ENCODE measurements at regions not wholly inside any gene's neighbourhood (a gene's known extent, or its start where the extent isn't known, plus 50 kb on each side); places are given as distances from the start of the nearest gene placed in this dataset.

DNA sequence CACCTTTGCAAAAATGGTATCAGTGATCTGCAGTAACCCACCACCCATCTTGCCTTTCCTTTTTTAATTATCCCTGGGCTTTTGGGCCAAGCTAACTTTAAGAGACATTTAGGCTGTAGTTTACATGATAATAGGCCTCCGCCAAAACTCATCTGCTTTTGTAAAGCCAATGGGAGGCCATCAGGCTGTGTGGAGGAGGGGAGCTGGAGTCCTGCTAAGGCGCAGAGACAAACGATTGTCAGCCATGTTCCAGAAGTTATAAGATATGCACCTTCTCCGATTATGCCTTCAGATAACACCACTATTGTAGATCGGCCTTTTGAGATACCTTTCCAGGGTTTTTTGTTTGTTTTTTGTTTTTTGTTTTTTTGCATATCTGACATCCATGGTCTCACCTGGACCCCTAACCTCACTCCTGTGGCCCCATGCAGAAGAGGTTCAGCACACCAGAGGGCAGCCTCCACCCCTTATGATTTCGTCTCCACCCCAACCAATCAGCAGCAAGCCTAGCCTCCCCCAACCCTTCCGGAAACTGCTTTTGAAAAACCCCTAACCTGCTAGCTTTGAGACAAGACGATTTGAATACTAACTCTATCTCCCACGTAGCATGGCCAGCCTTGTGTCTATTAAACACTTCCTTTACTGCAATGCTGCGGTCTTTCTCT lies 113.9 kb upstream of the UBL3 start:
- Mint-ChIP-seq H3K27ac (no peak overlapping the region), H3K4me1 (peaks cover 6% of the 10 kb centered on the region), H3K27me3 (peaks cover 3% of the 10 kb centered on the region), H3K4me3 (no peak overlapping the region), H3K36me3 (peaks cover 2% of the 10 kb centered on the region), H3K9me3 (peaks cover 2% of the 10 kb centered on the region)
- POLR2A ChIA-PET = no interaction called here
- ATAC-seq (ENCODE audit: low read depth) = no peak
- DNase-seq = no peak

DNA sequence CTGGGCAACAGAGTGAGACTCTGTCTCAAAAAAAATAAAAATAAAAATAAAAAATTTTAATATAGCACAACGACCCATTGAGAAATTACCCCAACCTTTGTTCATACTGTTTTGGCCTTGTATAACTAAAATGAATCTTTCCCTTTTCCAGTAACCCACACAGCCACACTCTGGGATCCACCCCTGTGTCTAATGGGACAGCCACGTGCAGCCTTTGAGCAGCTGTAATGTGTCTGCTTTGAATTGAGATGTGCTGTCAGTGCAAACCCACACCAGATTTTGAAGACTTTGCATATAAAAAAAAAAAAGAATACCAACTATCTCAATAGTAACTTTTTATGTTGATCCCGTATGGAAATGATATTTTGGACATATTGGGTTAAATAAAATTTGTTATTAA lies 112.7 kb upstream of the UBL3 start:
- Mint-ChIP-seq H3K27me3 (peaks cover 3% of the 10 kb centered on the region), H3K4me1 (peaks cover 10% of the 10 kb centered on the region), H3K9me3 (no peaks in the 10 kb centered on the region), H3K4me3 (no peak overlapping the region), H3K36me3 (peaks cover 2% of the 10 kb centered on the region), H3K27ac (no peak overlapping the region)
- ATAC-seq (ENCODE audit: low read depth) (no peak), DNase-seq (no peak)
- POLR2A ChIA-PET = no interaction called here

DNA sequence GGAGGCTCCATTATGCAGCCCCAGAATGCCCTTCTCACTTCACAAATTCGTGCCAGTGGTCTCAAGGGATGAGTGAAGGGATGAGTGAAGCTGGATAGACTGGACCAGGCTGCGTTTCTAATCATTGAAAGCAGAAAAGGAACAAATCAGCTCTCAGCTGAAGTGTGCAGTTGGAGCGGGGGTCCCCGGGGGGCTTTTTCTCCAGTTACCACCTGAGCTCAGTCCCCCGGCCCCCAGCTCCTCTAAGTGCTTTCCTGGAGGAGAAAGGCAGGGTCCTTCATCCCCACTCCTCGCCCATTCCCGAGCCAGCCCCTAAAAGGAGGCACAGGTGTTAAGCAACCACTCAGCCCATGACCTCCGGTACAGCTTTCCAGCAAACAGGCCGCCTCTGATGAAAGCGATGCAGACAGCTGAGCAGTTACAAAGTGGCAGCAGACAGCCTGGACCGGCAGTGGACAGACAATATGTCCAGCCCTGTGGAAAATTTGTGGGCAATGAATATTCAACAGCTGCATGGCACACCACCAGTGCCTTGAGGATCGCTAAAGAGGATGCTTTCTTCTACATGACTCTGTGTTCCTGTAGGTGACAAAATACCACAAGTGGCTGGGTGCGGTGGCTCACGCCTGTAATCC lies 110.7 kb upstream of the UBL3 start:
- Mint-ChIP-seq H3K27ac (peak overlapping the region; percentile 45), H3K4me1 (peaks cover 21% of the 10 kb centered on the region), H3K4me3 (no peak overlapping the region), H3K36me3 (peaks cover 2% of the 10 kb centered on the region), H3K27me3 (no peaks in the 10 kb centered on the region), H3K9me3 (no peaks in the 10 kb centered on the region)
- POLR2A ChIA-PET = no interaction called here
- DNase-seq (no peak), ATAC-seq (ENCODE audit: low read depth) (no peak)

DNA sequence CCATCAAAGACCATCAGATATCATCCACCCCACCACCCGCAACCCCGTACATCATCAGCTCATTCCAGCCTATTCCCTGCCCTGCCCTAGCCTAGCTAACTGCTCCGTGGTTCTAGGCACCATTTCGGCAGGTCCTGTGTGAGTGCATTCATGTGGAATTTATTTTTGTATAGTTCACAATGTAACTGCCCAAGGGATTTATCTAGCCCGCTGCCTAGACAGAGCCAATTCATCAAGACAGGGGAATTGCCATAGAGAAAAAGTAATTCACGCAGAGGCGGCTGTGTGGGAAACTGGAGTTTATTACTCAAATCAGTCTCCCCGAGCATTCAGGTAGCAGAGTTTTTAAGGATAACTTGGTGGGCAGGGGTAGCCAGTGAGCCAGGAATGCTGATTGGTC lies 109.2 kb upstream of the UBL3 start:
- no peaks in the 10 kb centered on the region for H3K36me3 Mint-ChIP-seq
- DNase-seq (no peak), ATAC-seq (ENCODE audit: low read depth) (no peak)
- H3K9me3 Mint-ChIP-seq = no peaks in the 10 kb centered on the region
- no peak overlapping the region for H3K4me3 Mint-ChIP-seq
- no peaks in the 10 kb centered on the region for H3K27me3 Mint-ChIP-seq
- H3K27ac Mint-ChIP-seq = no peak overlapping the region
- H3K4me1 Mint-ChIP-seq = peaks cover 26% of the 10 kb centered on the region
- POLR2A ChIA-PET = no interaction called here

DNA sequence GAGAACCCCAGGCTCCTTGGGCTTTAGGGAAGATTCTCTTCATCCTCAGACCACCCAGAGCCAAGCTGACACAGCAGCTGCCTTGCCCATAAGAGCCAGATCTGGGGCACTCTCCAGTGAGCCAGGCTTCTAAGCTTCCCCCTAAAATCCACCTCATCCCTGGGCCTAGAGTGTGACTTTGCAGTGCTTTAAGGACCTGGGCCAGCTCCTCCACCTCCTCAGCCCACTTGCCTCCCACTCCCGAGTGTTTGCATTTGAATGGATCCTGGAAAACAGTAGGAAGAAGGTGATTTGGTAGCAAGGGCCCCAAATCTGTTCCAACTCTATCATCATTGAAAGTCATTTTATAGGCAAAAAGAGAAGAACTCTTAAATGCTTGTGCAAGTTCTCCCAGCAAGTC lies 108.7 kb upstream of the UBL3 start:
- POLR2A ChIA-PET = interaction anchor here (1.6 kb wide), 1 partner anchor 23 kb away, joined by 6 read pairs; no protein-coding TSS in a partner anchor
- ATAC-seq (ENCODE audit: low read depth) (no peak), DNase-seq (no peak)
- Mint-ChIP-seq H3K27me3 (no peaks in the 10 kb centered on the region), H3K27ac (no peak overlapping the region), H3K4me1 (peaks cover 29% of the 10 kb centered on the region), H3K9me3 (no peaks in the 10 kb centered on the region), H3K36me3 (no peaks in the 10 kb centered on the region), H3K4me3 (no peak overlapping the region)

DNA sequence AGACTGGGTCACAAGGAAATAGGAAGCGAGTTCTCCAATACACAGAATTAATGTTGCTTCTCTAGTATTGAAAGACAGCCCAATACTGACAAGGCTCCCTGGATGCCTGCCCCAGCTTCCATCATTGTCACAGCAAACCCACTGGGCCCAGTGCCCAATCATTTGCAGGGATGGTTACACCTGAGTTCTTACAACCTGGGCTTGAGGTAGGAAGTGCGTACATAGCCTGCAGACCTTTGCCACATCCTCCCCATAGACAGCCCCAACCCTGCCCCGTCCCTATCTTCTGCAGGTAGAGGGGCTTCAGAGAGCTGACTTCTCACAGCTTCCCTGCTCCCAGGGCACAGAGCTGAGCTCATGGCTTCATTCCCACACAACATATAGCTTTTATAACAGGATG lies 108.1 kb upstream of the UBL3 start:
- H3K27me3 Mint-ChIP-seq = no peaks in the 10 kb centered on the region
- H3K9me3 Mint-ChIP-seq = no peaks in the 10 kb centered on the region
- no peak overlapping the region for H3K27ac Mint-ChIP-seq
- no peak overlapping the region for H3K4me3 Mint-ChIP-seq
- peaks cover 35% of the 10 kb centered on the region for H3K4me1 Mint-ChIP-seq
- POLR2A ChIA-PET = interaction anchor here (1.6 kb wide), 1 partner anchor 22 kb away, joined by 6 read pairs; no protein-coding TSS in a partner anchor
- ATAC-seq (ENCODE audit: low read depth) (peak; percentile 23), DNase-seq (no peak)
- H3K36me3 Mint-ChIP-seq = no peaks in the 10 kb centered on the region

DNA sequence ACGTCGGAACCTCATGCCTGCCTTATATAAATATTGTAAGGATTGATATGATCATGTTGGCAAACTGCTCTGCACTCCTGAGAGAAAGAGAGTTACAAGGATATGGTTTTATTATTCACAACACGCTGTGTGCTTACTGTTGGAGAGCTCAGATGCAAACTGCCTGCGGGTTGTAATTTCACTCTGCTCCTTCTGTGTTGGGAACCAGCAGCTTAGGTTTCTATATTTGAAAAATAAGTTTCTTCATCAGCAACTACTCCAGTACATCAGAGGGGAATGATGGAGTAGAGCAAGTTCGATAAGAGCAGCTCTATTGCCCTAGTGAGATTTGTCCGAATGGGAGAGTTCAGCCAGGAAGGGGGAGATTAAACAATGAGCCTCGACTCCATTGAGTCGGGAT lies 106.9 kb upstream of the UBL3 start:
- Mint-ChIP-seq H3K9me3 (no peaks in the 10 kb centered on the region), H3K27me3 (no peaks in the 10 kb centered on the region), H3K4me1 (peaks cover 35% of the 10 kb centered on the region), H3K27ac (no peak overlapping the region), H3K36me3 (no peaks in the 10 kb centered on the region), H3K4me3 (no peak overlapping the region)
- DNase-seq = no peak
- POLR2A ChIA-PET = no interaction called here
- no peak for ATAC-seq (ENCODE audit: low read depth)

DNA sequence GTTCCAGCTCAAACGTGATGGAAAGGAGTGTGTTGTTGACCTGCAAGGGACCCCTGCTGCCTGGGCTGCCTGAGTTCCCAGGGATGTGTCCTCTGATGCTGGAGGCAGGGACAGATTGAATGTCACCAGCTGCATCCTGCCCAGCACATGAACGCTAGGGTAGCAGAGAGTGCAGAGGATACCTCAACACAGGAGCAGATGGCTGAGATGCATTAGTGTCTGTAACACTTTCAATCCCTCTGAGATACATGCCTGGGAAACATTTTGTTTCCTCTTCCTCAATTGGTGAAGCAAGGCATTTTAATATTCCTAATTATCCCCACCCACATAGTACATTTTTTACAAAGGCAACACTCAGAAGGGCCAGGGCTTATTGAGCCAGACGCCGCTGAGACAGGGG lies 106.4 kb upstream of the UBL3 start:
- POLR2A ChIA-PET = no interaction called here
- H3K27me3 Mint-ChIP-seq = no peaks in the 10 kb centered on the region
- H3K27ac Mint-ChIP-seq = no peak overlapping the region
- no peaks in the 10 kb centered on the region for H3K36me3 Mint-ChIP-seq
- DNase-seq (no peak), ATAC-seq (ENCODE audit: low read depth) (no peak)
- H3K4me3 Mint-ChIP-seq = no peak overlapping the region
- H3K9me3 Mint-ChIP-seq = no peaks in the 10 kb centered on the region
- peaks cover 35% of the 10 kb centered on the region for H3K4me1 Mint-ChIP-seq

DNA sequence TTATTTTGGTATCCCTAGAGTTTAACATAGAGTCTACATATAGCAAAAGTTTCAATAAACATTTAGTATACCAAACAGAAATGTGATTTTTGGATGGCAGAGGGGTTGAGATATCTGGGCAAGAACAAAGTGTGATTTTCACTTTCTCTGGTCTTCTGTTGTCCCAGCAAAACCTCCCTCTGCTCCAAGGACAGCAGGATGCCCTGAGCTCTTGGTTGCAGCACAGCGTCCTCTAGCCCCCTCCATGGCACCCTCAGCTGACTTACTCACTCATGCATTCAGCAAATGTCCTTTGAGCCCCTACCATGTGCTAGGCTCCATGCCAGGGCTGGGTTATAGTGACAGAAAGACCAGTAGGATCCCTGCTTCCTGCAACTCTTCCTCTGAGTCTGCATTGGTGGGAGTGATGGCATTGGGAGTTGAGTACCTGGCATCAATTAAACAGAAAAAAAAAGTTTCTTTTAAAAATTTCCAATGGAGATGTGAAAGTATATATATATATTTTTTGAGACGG lies 104.8 kb upstream of the UBL3 start:
- no peaks in the 10 kb centered on the region for H3K36me3 Mint-ChIP-seq
- ATAC-seq (ENCODE audit: low read depth) (no peak), DNase-seq (no peak)
- H3K27ac Mint-ChIP-seq = peak overlapping the region; percentile 91
- H3K27me3 Mint-ChIP-seq = no peaks in the 10 kb centered on the region
- H3K4me1 Mint-ChIP-seq = peaks cover 32% of the 10 kb centered on the region
- H3K9me3 Mint-ChIP-seq = no peaks in the 10 kb centered on the region
- POLR2A ChIA-PET = interaction anchor here (0.6 to 3.4 kb wide), 3 partner anchors 14 to 38 kb away, joined by 3 to 30 read pairs (median 3); no protein-coding TSS in a partner anchor
- H3K4me3 Mint-ChIP-seq = peak overlapping the region; percentile 76

DNA sequence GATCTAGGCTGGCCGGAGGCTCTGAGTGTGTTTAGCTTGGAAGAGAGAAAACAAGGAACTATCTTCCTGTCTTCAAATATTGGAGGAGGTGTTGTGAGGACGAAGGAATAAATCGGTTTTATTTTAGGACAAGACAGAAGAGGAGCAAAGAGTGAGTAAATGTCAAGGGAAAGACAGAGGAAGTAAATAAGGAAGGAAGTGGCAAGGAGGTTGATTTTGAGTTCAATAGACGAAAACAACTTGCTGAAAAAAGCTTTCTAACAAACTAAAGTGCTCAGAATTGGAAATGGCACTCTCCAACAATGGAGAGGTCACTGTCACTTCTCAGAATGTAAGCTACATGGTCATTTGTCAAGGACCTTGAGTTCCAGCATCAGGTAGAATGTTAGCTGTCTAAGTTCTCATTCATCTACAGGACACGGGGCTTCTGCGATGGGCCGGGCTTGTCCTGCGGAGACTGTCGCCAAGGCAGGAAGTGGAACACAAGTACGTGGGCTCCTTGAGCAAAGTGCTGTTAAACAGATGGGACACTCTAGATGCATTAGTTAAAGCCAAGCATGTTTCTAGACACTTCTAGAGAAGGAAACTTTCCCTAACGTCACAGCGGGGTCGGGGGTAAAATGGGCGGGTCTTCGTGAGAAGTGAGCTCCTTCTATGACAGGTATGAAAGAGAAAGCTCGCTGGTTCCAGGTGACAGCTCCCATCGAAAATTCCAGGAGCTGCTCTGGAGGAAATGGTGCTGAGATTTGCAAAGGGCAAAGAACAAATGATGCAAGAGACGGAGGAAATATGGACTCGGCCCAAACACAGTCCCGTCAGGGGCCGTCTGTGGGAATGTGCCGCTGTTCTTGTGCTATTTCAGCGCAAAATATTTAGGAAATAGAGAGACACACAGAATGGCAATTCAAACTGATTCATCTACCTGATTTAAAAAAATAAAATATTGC lies 103.9 kb upstream of the UBL3 start:
- H3K36me3 Mint-ChIP-seq = no peaks in the 10 kb centered on the region
- no peaks in the 10 kb centered on the region for H3K9me3 Mint-ChIP-seq
- ATAC-seq (ENCODE audit: low read depth) = peak; percentile 96
- H3K27ac Mint-ChIP-seq = peak overlapping the region; percentile 91
- peak overlapping the region; percentile 76 for H3K4me3 Mint-ChIP-seq
- DNase-seq = peak; percentile 50
- peaks cover 29% of the 10 kb centered on the region for H3K4me1 Mint-ChIP-seq
- peaks cover 2% of the 10 kb centered on the region for H3K27me3 Mint-ChIP-seq
- POLR2A ChIA-PET = interaction anchor here (0.6 to 3.4 kb wide), 5 partner anchors 10 to 104 kb away, joined by 3 to 30 read pairs (median 3); partner anchors contain the start of gene UBL3

DNA sequence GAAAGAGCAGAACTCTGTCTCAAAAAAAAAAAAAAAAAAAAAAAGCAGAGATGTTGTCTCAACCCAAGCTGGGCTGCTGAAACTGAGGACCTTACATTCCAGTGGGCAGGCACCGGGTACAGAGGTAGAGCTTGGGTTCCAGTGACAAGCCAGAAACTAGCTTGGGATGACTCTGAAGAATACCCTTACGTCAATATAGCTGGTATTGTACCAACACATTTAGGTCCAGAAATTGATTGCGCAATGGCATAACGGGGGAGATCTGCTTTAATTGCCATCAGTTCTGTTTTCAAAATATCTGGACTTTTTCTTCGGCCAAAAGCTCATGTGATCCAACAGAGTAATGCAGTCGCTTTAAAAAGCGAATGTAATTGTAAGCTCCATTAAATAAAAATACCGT lies 103.1 kb upstream of the UBL3 start:
- no peak for ATAC-seq (ENCODE audit: low read depth)
- POLR2A ChIA-PET = interaction anchor here (0.5 to 3.4 kb wide), 4 partner anchors 9 to 94 kb away, joined by 3 to 30 read pairs (median 4); no protein-coding TSS in a partner anchor
- no peaks in the 10 kb centered on the region for H3K9me3 Mint-ChIP-seq
- no peak for DNase-seq
- H3K4me1 Mint-ChIP-seq = peaks cover 28% of the 10 kb centered on the region
- H3K27ac Mint-ChIP-seq = peak overlapping the region; percentile 91
- no peaks in the 10 kb centered on the region for H3K36me3 Mint-ChIP-seq
- peaks cover 2% of the 10 kb centered on the region for H3K27me3 Mint-ChIP-seq
- H3K4me3 Mint-ChIP-seq = peak overlapping the region; percentile 76

DNA sequence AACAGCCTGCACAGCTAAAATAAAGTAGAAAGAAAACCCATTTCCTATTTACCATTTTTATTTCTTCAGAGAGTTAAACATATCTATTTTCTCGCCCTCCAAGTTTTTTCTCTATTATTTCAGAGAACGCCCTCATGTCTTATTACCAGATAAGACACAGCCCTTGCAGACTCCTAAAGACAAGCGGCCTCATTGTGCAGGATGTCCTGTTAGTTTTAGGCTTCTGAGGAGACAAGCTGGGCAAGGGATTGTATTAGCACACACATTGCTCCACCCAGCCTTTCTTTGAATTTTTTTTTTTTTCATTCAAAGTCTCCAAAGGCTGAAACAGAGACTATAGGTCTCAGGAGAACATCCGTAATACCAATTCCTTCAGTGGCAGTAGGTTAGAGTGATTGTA lies 101.8 kb upstream of the UBL3 start:
- no peaks in the 10 kb centered on the region for H3K9me3 Mint-ChIP-seq
- POLR2A ChIA-PET = interaction anchor here (3.4 kb wide), 1 partner anchor 16 kb away, joined by 30 read pairs; no protein-coding TSS in a partner anchor
- H3K27ac Mint-ChIP-seq = no peak overlapping the region
- no peak for ATAC-seq (ENCODE audit: low read depth)
- peaks cover 4% of the 10 kb centered on the region for H3K27me3 Mint-ChIP-seq
- no peaks in the 10 kb centered on the region for H3K36me3 Mint-ChIP-seq
- H3K4me1 Mint-ChIP-seq = peaks cover 18% of the 10 kb centered on the region
- DNase-seq = no peak
- H3K4me3 Mint-ChIP-seq = no peak overlapping the region

DNA sequence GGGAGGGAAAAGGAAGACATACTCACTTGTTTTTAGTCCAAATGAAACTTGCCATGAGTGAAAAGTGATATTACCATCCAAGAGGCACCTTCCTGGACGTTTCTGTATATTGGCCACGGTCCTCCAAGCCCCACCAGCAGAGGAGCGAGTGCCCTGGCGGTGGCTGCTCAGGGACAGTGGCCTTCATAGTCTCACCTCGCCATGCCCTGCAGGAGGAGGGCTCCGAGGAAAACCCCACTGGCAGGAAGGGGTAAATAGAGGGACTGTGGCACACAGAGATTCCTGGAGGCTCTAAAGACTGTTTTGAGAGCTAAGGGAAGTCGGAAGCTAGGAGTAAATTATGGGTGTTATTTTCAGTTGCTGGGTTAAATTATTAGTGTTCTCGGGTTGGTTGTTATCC lies 98.4 kb upstream of the UBL3 start:
- H3K4me3 Mint-ChIP-seq = no peak overlapping the region
- peaks cover 7% of the 10 kb centered on the region for H3K27me3 Mint-ChIP-seq
- peaks cover 3% of the 10 kb centered on the region for H3K4me1 Mint-ChIP-seq
- no peak overlapping the region for H3K27ac Mint-ChIP-seq
- no peaks in the 10 kb centered on the region for H3K9me3 Mint-ChIP-seq
- H3K36me3 Mint-ChIP-seq = no peaks in the 10 kb centered on the region
- DNase-seq (no peak), ATAC-seq (ENCODE audit: low read depth) (no peak)
- POLR2A ChIA-PET = no interaction called here
